Hepatocyte (in vitro differentiated cells): ENCODE measurements at regions not wholly inside any gene's neighbourhood (a gene's known extent, or its start where the extent isn't known, plus 50 kb on each side); places are given as distances from the start of the nearest gene placed in this dataset.

Experiments
- DNase-seq: peaks from one replicate; pipeline ENCODE4 v3.0.0-alpha.2; 2016; ENCODE audit warnings: low spot score
- H2AFZ ChIP-seq: fragments of 200-600 bp; sonication (generic); 2 replicates; pipeline ENCODE4 v1.6.0; 2016; ENCODE audit warnings: antibody characterized with exemption, mild to moderate bottlenecking
- H3K27ac ChIP-seq: fragments of 200-600 bp; sonication (generic); 2 replicates; pipeline ENCODE4 v1.5.1; 2016; ENCODE audit warnings: mild to moderate bottlenecking
- H3K27me3 ChIP-seq: fragments of 200-600 bp; sonication (generic); 2 replicates; pipeline ENCODE4 v1.6.1; 2016
- H3K36me3 ChIP-seq: fragments of 200-600 bp; sonication (generic); replicated peaks from 2 replicates; pipeline ENCODE4 v1.5.1; 2016; ENCODE audit warnings: low read depth; ENCODE audit not compliant: insufficient read depth
- H3K4me1 ChIP-seq: fragments of 200-600 bp; sonication (generic); 2 replicates; pipeline ENCODE4 v1.5.1; 2016; ENCODE audit warnings: mild to moderate bottlenecking, moderate library complexity; ENCODE audit not compliant: insufficient read depth
- H3K4me2 ChIP-seq: fragments of 200-600 bp; sonication (generic); 2 replicates; pipeline ENCODE4 v1.6.0; 2016
- H3K4me3 ChIP-seq: fragments of 200-600 bp; sonication (generic); 2 replicates; pipeline ENCODE4 v1.5.1; 2016; ENCODE audit warnings: mild to moderate bottlenecking
- H3K79me2 ChIP-seq: fragments of 200-600 bp; sonication (generic); 2 replicates; pipeline ENCODE4 v1.6.0; 2017; ENCODE audit warnings: mild to moderate bottlenecking
- H3K9me2 ChIP-seq: fragments of 200-600 bp; sonication (generic); replicated peaks from 2 replicates; pipeline ENCODE4 v1.6.0; 2017; ENCODE audit warnings: mild to moderate bottlenecking; ENCODE audit not compliant: insufficient read depth
- H3K9me3 ChIP-seq: fragments of 200-600 bp; sonication (generic); 2 replicates; pipeline ENCODE4 v1.5.1; 2016; ENCODE audit warnings: low read depth, mild to moderate bottlenecking
- H4K20me1 ChIP-seq: fragments of 200-600 bp; sonication (generic); 2 replicates; pipeline ENCODE4 v1.6.0; 2016; ENCODE audit warnings: mild to moderate bottlenecking; ENCODE audit not compliant: insufficient read depth, poor library complexity, severe bottlenecking
- CTCF ChIP-seq: fragments of 200-600 bp; sonication (generic); IDR thresholded peaks from 2 replicates; pipeline ENCODE4 v1.5.1; 2016; ENCODE audit warnings: antibody characterized with exemption, mild to moderate bottlenecking; ENCODE audit not compliant: poor library complexity
- EZH2 ChIP-seq: fragments of 200-600 bp; sonication (generic); IDR thresholded peaks from 2 replicates; pipeline ENCODE4 v1.6.1; 2016; ENCODE audit warnings: antibody characterized with exemption, mild to moderate bottlenecking, borderline replicate concordance
- EZH2phosphoT487 ChIP-seq: fragments of 200-600 bp; sonication (generic); IDR thresholded peaks from one replicate; pipeline ENCODE4 v1.6.1; 2018; ENCODE audit warnings: antibody characterized with exemption, mild to moderate bottlenecking, low read depth, moderate library complexity; ENCODE audit not compliant: unreplicated experiment, severe bottlenecking
- WGBS: methylation state at CpG from one replicate; pipeline ENCODE4 v1.1.6; 2016; ENCODE audit warnings: low lambda C conversion rate; ENCODE audit errors: missing lambda C conversion rate; 5-methylcytosine and 5-hydroxymethylcytosine counted together

DNA sequence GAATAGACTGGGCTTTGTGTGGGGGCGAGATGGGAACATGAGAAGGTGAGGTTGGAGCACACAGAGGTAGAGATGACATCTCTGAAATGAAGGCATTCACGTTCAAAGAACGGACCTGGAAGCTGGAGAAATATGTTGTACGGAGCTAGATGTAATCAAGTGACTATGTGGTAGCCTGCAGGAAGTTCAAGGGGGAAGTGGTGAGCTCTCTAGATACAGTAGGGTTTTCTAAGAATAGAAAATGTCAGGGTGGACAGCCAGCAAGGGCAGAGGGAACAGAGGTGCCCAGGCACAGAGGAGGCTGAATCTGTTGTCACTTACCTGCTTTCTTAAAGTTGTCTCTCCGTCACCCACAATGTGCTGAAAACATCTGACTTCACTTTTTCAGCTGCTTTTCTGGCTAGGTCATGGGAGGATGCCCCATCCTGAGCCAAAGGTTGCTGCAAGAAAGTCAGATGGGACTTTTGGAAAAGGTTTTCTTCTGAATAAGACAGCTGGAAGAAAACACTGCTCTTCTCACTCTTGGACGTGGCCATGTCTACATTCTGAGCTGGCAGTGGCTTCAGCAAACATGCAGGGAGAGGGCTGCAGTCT is 171.5 kb upstream of the B3GAT1 start:
- Histone ChIP-seq H3K4me2 (no peak overlapping the region), H3K36me3 (no peaks in the 10 kb centered on the region), H4K20me1 (no peaks in the 10 kb centered on the region), H3K9me3 (no peaks in the 10 kb centered on the region), H3K27ac (no peak overlapping the region), H3K4me1 (peaks cover 4% of the 10 kb centered on the region), H3K9me2 (no peaks in the 10 kb centered on the region), H3K79me2 (no peaks in the 10 kb centered on the region), H2AFZ (no peak overlapping the region), H3K4me3 (no peak overlapping the region), H3K27me3 (no peaks in the 10 kb centered on the region)
- 87% methylated on average over 6 of the region's 6 CpGs for WGBS
- no peak for DNase-seq
- no peak for TF ChIP-seq EZH2phosphoT487
- TF ChIP-seq CTCF: no peak
- no peak for TF ChIP-seq EZH2

DNA sequence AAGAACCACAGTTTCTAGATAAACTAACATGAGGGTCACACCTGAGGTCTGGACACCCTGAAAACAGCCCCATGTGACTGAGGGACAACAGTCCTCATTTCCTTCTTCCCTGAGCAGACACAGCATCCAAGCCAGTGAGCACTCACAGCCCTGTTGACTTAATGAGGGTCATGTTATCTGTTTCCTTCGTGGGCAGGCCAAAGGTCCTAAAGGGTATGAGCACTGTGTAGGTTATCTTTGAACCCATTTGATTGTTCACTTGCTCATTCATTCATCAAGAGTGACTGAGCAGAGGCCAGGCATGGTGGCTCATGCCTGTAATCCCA is 170.7 kb upstream of the B3GAT1 start:
- Histone ChIP-seq H3K27ac (peak overlapping the region; percentile 40), H3K79me2 (no peaks in the 10 kb centered on the region), H3K27me3 (no peaks in the 10 kb centered on the region), H4K20me1 (no peaks in the 10 kb centered on the region), H2AFZ (no peak overlapping the region), H3K9me2 (no peaks in the 10 kb centered on the region), H3K36me3 (no peaks in the 10 kb centered on the region), H3K4me2 (no peak overlapping the region), H3K9me3 (no peaks in the 10 kb centered on the region), H3K4me3 (no peak overlapping the region), H3K4me1 (peaks cover 4% of the 10 kb centered on the region)
- TF ChIP-seq EZH2 (no peak), CTCF (no peak), EZH2phosphoT487 (no peak)
- 33% methylated on average over 1 of the region's 1 CpG for WGBS
- no peak for DNase-seq

DNA sequence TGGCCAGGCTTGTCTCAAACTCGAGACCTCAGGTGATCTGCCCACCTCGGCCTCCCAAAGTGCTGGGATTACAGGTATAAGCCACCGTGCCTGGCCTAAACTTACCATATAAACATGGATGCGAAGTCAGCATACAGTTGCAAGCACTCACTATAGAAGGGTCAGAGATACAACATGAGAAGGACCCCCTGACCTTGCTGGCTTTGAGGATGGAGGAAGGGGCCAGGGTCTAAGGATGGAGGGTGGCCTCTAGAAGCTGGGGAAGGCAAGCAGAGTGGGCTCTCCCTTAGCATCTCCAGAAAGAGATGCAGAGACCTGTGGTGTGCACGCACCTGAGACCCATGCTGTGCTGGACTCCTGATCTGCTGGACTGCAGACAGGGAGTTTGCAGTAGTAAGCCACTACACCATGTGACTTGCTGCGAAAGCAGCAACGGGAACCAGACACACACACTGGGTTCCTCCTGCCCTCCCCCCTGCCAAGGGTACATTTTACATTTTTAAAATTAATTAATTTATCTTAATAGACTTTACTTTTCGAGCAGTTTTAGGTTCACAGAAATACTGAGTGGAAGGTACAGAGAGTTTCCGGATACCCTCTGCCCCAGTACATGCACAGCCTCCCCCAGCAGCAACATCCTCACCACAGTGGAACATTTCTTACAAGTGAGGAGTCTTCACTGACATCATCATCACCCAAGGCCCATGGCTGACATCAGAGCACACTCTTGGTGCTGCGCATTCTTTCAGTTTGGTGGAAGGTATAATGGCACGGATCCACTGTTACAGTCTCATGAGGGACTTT is 170.1 kb upstream of the B3GAT1 start:
- H3K4me2 ChIP-seq: no peak overlapping the region
- no peaks in the 10 kb centered on the region for H3K36me3 ChIP-seq
- H3K27me3 ChIP-seq: no peaks in the 10 kb centered on the region
- WGBS: 76% methylated on average over 11 of the region's 11 CpGs
- H3K4me3 ChIP-seq: no peak overlapping the region
- no peak for DNase-seq
- no peak overlapping the region for H2AFZ ChIP-seq
- no peaks in the 10 kb centered on the region for H4K20me1 ChIP-seq
- H3K4me1 ChIP-seq: peaks cover 4% of the 10 kb centered on the region
- no peaks in the 10 kb centered on the region for H3K79me2 ChIP-seq
- H3K9me2 ChIP-seq: no peaks in the 10 kb centered on the region
- no peaks in the 10 kb centered on the region for H3K9me3 ChIP-seq
- TF ChIP-seq EZH2phosphoT487: no peak
- TF ChIP-seq EZH2: no peak
- TF ChIP-seq CTCF: no peak
- peak overlapping the region; percentile 40 for H3K27ac ChIP-seq
